SW480 (cell line): ENCODE measurements at regions not wholly inside any gene's neighbourhood (a gene's known extent, or its start where the extent isn't known, plus 50 kb on each side); places are given as distances from the start of the nearest gene placed in this dataset.

Experiments used
- DNase-seq: peaks from one replicate; pipeline ENCODE4 v3.0.0-alpha.2; 2016; ENCODE audit warnings: low spot score

GRCh38 chr4:127162741-127163140 is 470.0 kb upstream of the INTU start:
- no peak for DNase-seq

- no peak for DNase-seq
Measured at GRCh38 chr4:127165971-127166370, 466.8 kb upstream of the INTU start.

GRCh38 chr4:127174201-127174600 is 458.6 kb upstream of the INTU start:
- DNase-seq: no peak

GRCh38 chr4:127174616-127175015 is 458.1 kb upstream of the INTU start:
- DNase-seq: no peak

- DNase-seq: no peak
Measured at GRCh38 chr4:127179256-127180087, 453.3 kb upstream of the INTU start.

GRCh38 chr4:127181001-127181400 is 451.8 kb upstream of the INTU start:
- DNase-seq: no peak

- no peak for DNase-seq
Measured at GRCh38 chr4:127182687-127183086, 450.1 kb upstream of the INTU start.

GRCh38 chr4:127188847-127189246 is 443.9 kb upstream of the INTU start:
- peak; percentile 0 for DNase-seq

- no peak for DNase-seq
Measured at GRCh38 chr4:127194281-127194680, 438.5 kb upstream of the INTU start.

- no peak for DNase-seq
Measured at GRCh38 chr4:127196655-127197352, 436.0 kb upstream of the INTU start.

- DNase-seq: no peak
Measured at GRCh38 chr4:127203562-127204200, 429.1 kb upstream of the INTU start.

- no peak for DNase-seq
Measured at GRCh38 chr4:127204322-127204721, 428.4 kb upstream of the INTU start.

GRCh38 chr4:127209580-127210095 is 423.1 kb upstream of the INTU start:
- no peak for DNase-seq

GRCh38 chr4:127210893-127211649 is 421.7 kb upstream of the INTU start:
- DNase-seq: no peak

- DNase-seq: no peak
Measured at GRCh38 chr4:127211650-127212560, 420.9 kb upstream of the INTU start.

GRCh38 chr4:127212701-127213100 is 420.1 kb upstream of the INTU start:
- DNase-seq: no peak

GRCh38 chr4:127214016-127214415 is 418.7 kb upstream of the INTU start:
- DNase-seq: no peak

- DNase-seq: no peak
Measured at GRCh38 chr4:127214931-127215330, 417.8 kb upstream of the INTU start.

GRCh38 chr4:127217586-127218229 is 415.0 kb upstream of the INTU start:
- no peak for DNase-seq

GRCh38 chr4:127219232-127219631 is 413.5 kb upstream of the INTU start:
- DNase-seq: no peak
